CD8-positive, alpha-beta memory T cell (primary cell): ENCODE measurements at regions not wholly inside any gene's neighbourhood (a gene's known extent, or its start where the extent isn't known, plus 50 kb on each side); places are given as distances from the start of the nearest gene placed in this dataset.

Experiments used
- CTCF ChIA-PET: fragments of 350-600 bp; sonication (Branson Sonifier 250); formaldehyde crosslinking; loops from one replicate; lab custom pipeline; 2021; ENCODE audit warnings: antibody characterized with exemption; lab: Charles Lee
- POLR2A ChIA-PET: fragments of 350-600 bp; sonication (Branson Sonifier 250); formaldehyde crosslinking; loops from one replicate; lab custom pipeline; 2021; ENCODE audit warnings: antibody characterized with exemption; lab: Charles Lee
- DNase-seq, 5 donors: peaks; one replicate each; pipeline versions ENCODE4 v3.0.0 to v3.0.0-alpha.2; 2020 to 2022; ENCODE audit warnings: mixed read lengths in 1 of 5
- H3K27ac ChIP-seq: one replicate; pipeline ENCODE4 v1.7.0; 2013; ENCODE audit warnings: low read depth, mild to moderate bottlenecking, low read length, moderate library complexity
- H3K27me3 ChIP-seq: 2 replicates; pipeline ENCODE4 v1.7.0; 2013; ENCODE audit warnings: low read length, mild to moderate bottlenecking; ENCODE audit not compliant: insufficient read depth, poor library complexity, severe bottlenecking
- H3K36me3 ChIP-seq: 2 replicates; pipeline ENCODE4 v1.7.0; 2013; ENCODE audit warnings: mild to moderate bottlenecking, low read length, moderate library complexity; ENCODE audit not compliant: insufficient read depth
- H3K4me1 ChIP-seq: 2 replicates; pipeline ENCODE4 v1.7.0; 2013; ENCODE audit warnings: mild to moderate bottlenecking, low read length, moderate library complexity; ENCODE audit not compliant: insufficient read depth
- H3K4me3 ChIP-seq: 2 replicates; pipeline ENCODE4 v1.7.0; 2013; ENCODE audit warnings: mild to moderate bottlenecking, low read length
- H3K9me3 ChIP-seq: 2 replicates; pipeline ENCODE4 v1.7.0; 2013; ENCODE audit warnings: mild to moderate bottlenecking, low read length
- H3K27ac Mint-ChIP-seq, 8 donors: one replicate each; pipeline ENCODE4 v1.8.0; 2020 to 2021; ENCODE audit warnings: mixed read lengths in 8 of 8, mild to moderate bottlenecking in 6 of 8, inconsistent platforms in 3 of 8, moderate library complexity in 3 of 8
- H3K27me3 Mint-ChIP-seq, 2 donors: one replicate each; pipeline ENCODE4 v1.8.0; 2020 to 2021; ENCODE audit warnings: mixed read lengths in 2 of 2, mild to moderate bottlenecking in 1 of 2, moderate library complexity in 1 of 2
- H3K36me3 Mint-ChIP-seq, 3 donors: one replicate each; pipeline ENCODE4 v1.8.0; 2020 to 2021; ENCODE audit warnings: mixed read lengths in 3 of 3, inconsistent platforms in 1 of 3, mild to moderate bottlenecking in 1 of 3
- H3K4me1 Mint-ChIP-seq, 3 donors: one replicate each; pipeline ENCODE4 v1.8.0; 2020 to 2021; ENCODE audit warnings: mixed read lengths in 3 of 3, inconsistent platforms in 1 of 3, mild to moderate bottlenecking in 1 of 3
- H3K4me3 Mint-ChIP-seq, 7 donors: one replicate each; pipeline ENCODE4 v1.8.0; 2020 to 2021; ENCODE audit warnings: mixed read lengths in 7 of 7, mild to moderate bottlenecking in 6 of 7, moderate library complexity in 4 of 7, inconsistent platforms in 2 of 7
- H3K9me3 Mint-ChIP-seq, 5 donors: one replicate each; pipeline ENCODE4 v1.8.0; 2020 to 2022; ENCODE audit warnings: mixed read lengths in 5 of 5, mild to moderate bottlenecking in 3 of 5, moderate library complexity in 2 of 5, inconsistent platforms in 1 of 5

DNA sequence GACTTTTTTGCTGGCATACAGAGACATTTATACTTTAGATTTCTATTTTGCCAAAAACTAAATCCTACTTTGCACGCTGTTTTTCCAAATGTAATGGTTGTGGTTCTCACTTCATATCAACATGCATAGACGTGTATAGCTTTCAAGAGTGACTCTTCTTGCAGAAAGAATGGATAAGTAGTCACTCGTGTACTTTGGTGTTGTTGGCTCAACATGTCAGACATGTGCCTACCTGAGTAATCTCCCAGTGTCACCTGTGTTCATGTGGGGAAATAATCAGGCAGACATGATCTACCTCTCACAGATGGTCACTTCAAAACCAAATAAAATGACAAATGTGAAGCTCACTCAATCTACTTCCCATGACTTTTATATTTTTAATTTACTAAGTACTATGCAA lies 73.1 kb downstream of the GPR88 start:
- Histone ChIP-seq H3K9me3 (no peaks in the 10 kb centered on the region), H3K36me3 (no peaks in the 10 kb centered on the region), H3K27ac (no peak overlapping the region), H3K4me3 (no peak overlapping the region), H3K4me1 (peaks cover 8% of the 10 kb centered on the region), H3K27me3 (no peaks in the 10 kb centered on the region)
- H3K4me3 Mint-ChIP-seq = no peak overlapping the region
- H3K36me3 Mint-ChIP-seq = no peaks in the 10 kb centered on the region
- H3K27ac Mint-ChIP-seq = no peak overlapping the region
- peaks cover 14 to 23% (median 21%) of the 10 kb centered on the region in 3 donors for H3K4me1 Mint-ChIP-seq
- peaks cover 4 to 5% of the 10 kb centered on the region in 2 donors for H3K27me3 Mint-ChIP-seq
- CTCF ChIA-PET = no interaction called here
- no peaks in the 10 kb centered on the region for H3K9me3 Mint-ChIP-seq
- DNase-seq = no peak
- POLR2A ChIA-PET = no interaction called here

- ChIA-PET POLR2A (no interaction called here), CTCF (no interaction called here)
- no peaks in the 10 kb centered on the region for H3K36me3 Mint-ChIP-seq
- Histone ChIP-seq H3K4me3 (no peak overlapping the region), H3K9me3 (no peaks in the 10 kb centered on the region), H3K27me3 (no peaks in the 10 kb centered on the region), H3K27ac (no peak overlapping the region), H3K4me1 (peaks cover 8% of the 10 kb centered on the region), H3K36me3 (no peaks in the 10 kb centered on the region)
- no peaks in the 10 kb centered on the region for H3K27me3 Mint-ChIP-seq
- H3K4me1 Mint-ChIP-seq = peaks cover 14 to 23% (median 21%) of the 10 kb centered on the region in 3 donors
- no peak overlapping the region for H3K4me3 Mint-ChIP-seq
- H3K9me3 Mint-ChIP-seq = no peaks in the 10 kb centered on the region
- DNase-seq = no peak
- H3K27ac Mint-ChIP-seq = no peak overlapping the region
Measured at GRCh38 chr1:100612540-100612939, 74.6 kb downstream of the GPR88 start.

DNA sequence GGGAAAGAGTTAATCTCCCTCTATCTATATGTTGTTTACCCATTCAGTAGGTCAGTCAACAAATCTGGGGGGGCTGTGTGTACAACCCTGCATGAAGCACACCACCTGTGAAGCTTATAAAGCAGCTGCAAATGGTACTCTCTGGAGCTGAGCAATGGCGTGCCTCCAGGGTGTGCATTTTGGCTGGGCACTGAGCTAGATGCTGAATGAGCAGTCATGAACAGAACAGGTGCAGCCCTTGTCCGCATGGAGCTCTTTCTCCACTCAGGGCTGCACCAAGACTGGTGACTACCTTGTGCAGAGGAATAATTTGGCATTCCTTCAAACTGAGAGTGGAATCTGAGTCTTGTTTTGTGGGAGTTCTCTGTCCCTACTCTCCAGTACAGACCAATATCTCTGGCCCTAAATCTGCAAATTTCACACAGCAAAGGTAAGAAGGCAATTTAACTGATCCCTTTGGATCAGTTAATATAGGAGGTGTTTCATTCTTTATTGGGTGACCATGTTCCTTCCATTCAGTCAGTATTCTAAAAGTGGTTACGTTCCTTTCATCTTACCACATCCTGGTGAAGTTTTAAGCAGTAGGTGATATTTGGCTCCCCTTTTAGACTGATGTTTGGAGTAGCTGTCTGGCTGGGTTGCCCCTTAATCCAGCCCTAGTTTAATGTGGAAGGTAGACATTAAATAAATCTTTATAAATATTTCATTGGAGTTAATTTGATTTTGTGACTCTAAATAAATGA lies 76.0 kb downstream of the GPR88 start:
- H3K4me3 ChIP-seq = no peak overlapping the region
- no peaks in the 10 kb centered on the region for H3K9me3 Mint-ChIP-seq
- H3K36me3 ChIP-seq = no peaks in the 10 kb centered on the region
- peaks cover 8% of the 10 kb centered on the region for H3K4me1 ChIP-seq
- no peaks in the 10 kb centered on the region for H3K9me3 ChIP-seq
- H3K27ac ChIP-seq = no peak overlapping the region
- peak overlapping the region in 6 of 7 donors; percentile 41 to 73 (median 66) for H3K4me3 Mint-ChIP-seq
- peaks cover 0 to 3% (median 0%) of the 10 kb centered on the region in 3 donors for H3K36me3 Mint-ChIP-seq
- DNase-seq = peak in 2 of 5 donors; percentile 15 to 18
- POLR2A ChIA-PET = no interaction called here
- CTCF ChIA-PET = interaction anchor here (1.2 kb wide), 1 partner anchor 36 kb away, joined by 4 read pairs; no protein-coding TSS in a partner anchor
- peaks cover 0 to 3% of the 10 kb centered on the region in 2 donors for H3K27me3 Mint-ChIP-seq
- peak overlapping the region in 2 of 8 donors; percentile 1 to 26 for H3K27ac Mint-ChIP-seq
- H3K4me1 Mint-ChIP-seq = peaks cover 14 to 23% (median 21%) of the 10 kb centered on the region in 3 donors
- no peaks in the 10 kb centered on the region for H3K27me3 ChIP-seq

DNA sequence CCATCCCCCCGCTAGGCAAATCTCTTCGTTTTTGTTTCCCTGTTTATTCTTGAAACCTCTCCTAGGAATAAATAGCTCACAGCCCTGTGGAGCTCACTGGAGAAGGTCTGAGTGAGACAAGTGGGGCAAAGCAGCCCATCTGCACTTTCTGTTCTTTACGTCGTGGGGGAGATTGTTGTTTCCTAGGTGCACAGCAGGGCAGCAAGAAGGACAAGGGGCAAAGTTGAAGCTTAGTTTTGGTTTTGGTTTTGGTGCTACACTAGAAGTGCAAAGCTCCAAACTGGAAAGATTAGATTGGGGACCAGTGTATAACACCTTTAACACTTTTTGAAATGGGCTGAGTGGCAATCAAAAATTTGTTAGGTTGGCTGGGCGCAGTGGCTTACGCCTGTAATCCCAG lies 76.6 kb downstream of the GPR88 start:
- Mint-ChIP-seq H3K27ac (peak overlapping the region in 7 of 8 donors; percentile 1 to 81 (median 43)), H3K36me3 (peaks cover 0 to 4% (median 0%) of the 10 kb centered on the region in 3 donors), H3K9me3 (no peaks in the 10 kb centered on the region), H3K4me1 (peaks cover 14 to 23% (median 21%) of the 10 kb centered on the region in 3 donors), H3K27me3 (peaks cover 0 to 3% of the 10 kb centered on the region in 2 donors), H3K4me3 (peak overlapping the region; percentile 41 to 73 (median 68))
- Histone ChIP-seq H3K4me1 (peaks cover 8% of the 10 kb centered on the region), H3K9me3 (no peaks in the 10 kb centered on the region), H3K27ac (no peak overlapping the region), H3K27me3 (no peaks in the 10 kb centered on the region), H3K4me3 (no peak overlapping the region), H3K36me3 (no peaks in the 10 kb centered on the region)
- DNase-seq = no peak
- ChIA-PET POLR2A (no interaction called here), CTCF (interaction anchor here (1.2 kb wide), 1 partner anchor 37 kb away, joined by 4 read pairs; no protein-coding TSS in a partner anchor)

- no peaks in the 10 kb centered on the region for H3K36me3 ChIP-seq
- H3K4me1 ChIP-seq = peaks cover 8% of the 10 kb centered on the region
- ChIA-PET CTCF (no interaction called here), POLR2A (no interaction called here)
- Mint-ChIP-seq H3K4me1 (peaks cover 14 to 23% (median 21%) of the 10 kb centered on the region in 3 donors), H3K36me3 (peaks cover 0 to 4% (median 0%) of the 10 kb centered on the region in 3 donors), H3K9me3 (no peaks in the 10 kb centered on the region), H3K27ac (no peak overlapping the region), H3K27me3 (peaks cover 0 to 3% of the 10 kb centered on the region in 2 donors), H3K4me3 (no peak overlapping the region)
- H3K4me3 ChIP-seq = no peak overlapping the region
- H3K9me3 ChIP-seq = no peaks in the 10 kb centered on the region
- no peak for DNase-seq
- no peaks in the 10 kb centered on the region for H3K27me3 ChIP-seq
- no peak overlapping the region for H3K27ac ChIP-seq
Measured at GRCh38 chr1:100615686-100616085, 77.7 kb downstream of the GPR88 start.

DNA sequence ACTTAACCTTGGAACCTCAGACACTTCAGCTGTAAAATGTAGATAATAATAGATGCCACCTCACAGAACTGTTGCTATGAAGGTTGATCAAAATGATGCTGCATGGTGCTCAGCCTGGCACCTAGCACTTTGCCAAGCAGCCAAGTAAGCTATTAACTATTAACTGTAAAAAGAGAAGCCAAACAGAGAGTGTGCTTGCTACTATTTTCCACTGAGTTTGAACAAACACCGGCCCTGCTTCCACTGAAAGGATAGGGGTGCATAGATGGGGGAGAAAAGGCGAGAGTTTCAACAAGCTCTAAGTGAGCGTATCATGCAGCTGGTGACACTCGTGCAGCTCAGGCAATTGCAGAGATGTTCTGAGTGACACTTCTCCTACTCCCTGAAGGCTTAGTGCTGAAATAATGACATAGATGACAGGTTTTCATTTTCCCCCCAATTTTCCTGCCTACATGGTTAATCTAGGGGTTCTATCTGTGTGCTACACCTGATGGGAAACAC lies 78.2 kb downstream of the GPR88 start:
- Mint-ChIP-seq H3K4me3 (no peak overlapping the region), H3K36me3 (peaks cover 0 to 4% (median 0%) of the 10 kb centered on the region in 3 donors), H3K27ac (peak overlapping the region in 1 of 8 donors; percentile 11), H3K4me1 (peaks cover 14 to 23% (median 21%) of the 10 kb centered on the region in 3 donors), H3K27me3 (peaks cover 0 to 3% of the 10 kb centered on the region in 2 donors), H3K9me3 (no peaks in the 10 kb centered on the region)
- Histone ChIP-seq H3K27me3 (no peaks in the 10 kb centered on the region), H3K4me1 (peaks cover 8% of the 10 kb centered on the region), H3K9me3 (no peaks in the 10 kb centered on the region), H3K4me3 (no peak overlapping the region), H3K36me3 (no peaks in the 10 kb centered on the region), H3K27ac (no peak overlapping the region)
- ChIA-PET POLR2A (no interaction called here), CTCF (no interaction called here)
- DNase-seq = no peak

DNA sequence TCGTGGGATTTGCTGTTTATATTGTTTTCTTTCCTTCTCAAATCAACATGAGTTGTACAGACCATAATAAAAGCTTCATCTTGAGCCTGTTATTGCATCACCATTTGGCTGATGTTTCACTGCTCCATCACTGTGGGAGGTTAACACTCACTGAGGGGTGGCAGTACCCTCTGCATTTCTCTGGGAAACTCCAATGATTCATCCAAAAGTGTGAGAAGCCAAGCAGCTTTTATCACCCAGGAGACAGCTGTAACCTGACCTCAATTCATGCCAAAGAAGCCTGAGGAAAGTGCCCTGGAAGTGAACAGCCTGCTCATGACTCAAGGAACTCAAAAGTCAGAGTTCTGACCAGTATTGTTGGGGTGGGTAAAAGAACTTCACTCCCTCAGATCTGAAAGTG lies 84.1 kb downstream of the GPR88 start:
- no peaks in the 10 kb centered on the region for H3K9me3 ChIP-seq
- DNase-seq = no peak
- ChIA-PET POLR2A (no interaction called here), CTCF (no interaction called here)
- H3K4me3 Mint-ChIP-seq = no peak overlapping the region
- no peaks in the 10 kb centered on the region for H3K4me1 ChIP-seq
- no peak overlapping the region for H3K27ac ChIP-seq
- no peak overlapping the region for H3K4me3 ChIP-seq
- no peaks in the 10 kb centered on the region for H3K4me1 Mint-ChIP-seq
- H3K36me3 ChIP-seq = no peaks in the 10 kb centered on the region
- H3K9me3 Mint-ChIP-seq = no peaks in the 10 kb centered on the region
- H3K36me3 Mint-ChIP-seq = peaks cover 0 to 4% (median 0%) of the 10 kb centered on the region in 3 donors
- no peaks in the 10 kb centered on the region for H3K27me3 ChIP-seq
- H3K27ac Mint-ChIP-seq = no peak overlapping the region
- peaks cover 0 to 4% of the 10 kb centered on the region in 2 donors for H3K27me3 Mint-ChIP-seq

DNA sequence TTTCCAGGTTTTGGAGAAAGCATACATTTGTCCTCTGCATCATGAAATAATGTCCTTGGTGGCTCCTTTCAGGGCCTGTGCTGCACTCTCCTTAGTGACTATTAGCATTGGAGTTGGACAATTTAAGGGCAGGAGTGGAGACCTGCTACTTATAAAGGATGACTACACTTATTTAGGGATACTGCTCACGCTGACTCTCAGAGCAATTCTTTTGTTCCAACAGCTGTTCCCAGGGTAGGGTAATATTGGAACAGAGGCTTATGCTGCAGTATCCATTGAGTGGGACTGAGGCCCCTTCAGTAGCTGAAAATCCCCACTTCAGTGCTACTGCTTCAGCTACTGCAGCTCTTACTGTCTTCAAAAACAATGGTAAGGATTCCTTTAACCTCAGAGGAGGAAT lies 84.6 kb downstream of the GPR88 start:
- Mint-ChIP-seq H3K9me3 (no peaks in the 10 kb centered on the region), H3K4me3 (no peak overlapping the region), H3K36me3 (peaks cover 0 to 4% (median 0%) of the 10 kb centered on the region in 3 donors), H3K27ac (no peak overlapping the region), H3K27me3 (peaks cover 0 to 4% of the 10 kb centered on the region in 2 donors), H3K4me1 (no peaks in the 10 kb centered on the region)
- no peak overlapping the region for H3K27ac ChIP-seq
- POLR2A ChIA-PET = no interaction called here
- DNase-seq = no peak
- no peaks in the 10 kb centered on the region for H3K36me3 ChIP-seq
- no peaks in the 10 kb centered on the region for H3K27me3 ChIP-seq
- CTCF ChIA-PET = no interaction called here
- no peaks in the 10 kb centered on the region for H3K9me3 ChIP-seq
- no peaks in the 10 kb centered on the region for H3K4me1 ChIP-seq
- H3K4me3 ChIP-seq = no peak overlapping the region
